Lung (tissue), 1 donor: ENCODE measurements at regions not wholly inside any gene's neighbourhood (a gene's known extent, or its start where the extent isn't known, plus 50 kb on each side); places are given as distances from the start of the nearest gene placed in this dataset. TPM values are rescaled to one million over a fixed set of nuclear protein-coding genes. Genes with fewer than 3 reads are reported as not detected.

Experiments used
- small RNA-seq: library from RNA; depleted of rRNA; stranded (forward); fragments of <200 nt; gene quantifications from one replicate; pipeline ENCODE3, GENCODE V24; 2014; ENCODE audit warnings: low replicate concordance

Small RNA genes lying in the stretch of these regions (small RNA-seq; reads per million reads assigned to genes)
- not detected for gene AC005000.1
